H9 (cell line): ENCODE measurements at regions not wholly inside any gene's neighbourhood (a gene's known extent, or its start where the extent isn't known, plus 50 kb on each side); places are given as distances from the start of the nearest gene placed in this dataset.

Source experiments
- DNase-seq: peaks from one replicate; pipeline ENCODE4 v3.0.0-alpha.2; 2017
- H2AFZ ChIP-seq: one replicate; pipeline ENCODE4 v1.6.1; 2013; ENCODE audit warnings: mild to moderate bottlenecking, low read length, control low read depth, moderate library complexity
- H2AK5ac ChIP-seq: 2 replicates; pipeline ENCODE4 v1.6.1; 2013; ENCODE audit warnings: low read length, control low read depth, mixed read lengths; ENCODE audit not compliant: insufficient read length
- H2BK120ac ChIP-seq: one replicate; pipeline ENCODE4 v1.6.1; 2013; ENCODE audit warnings: low read depth, mild to moderate bottlenecking, low read length, control low read depth, inconsistent platforms; ENCODE audit not compliant: poor library complexity, severe bottlenecking
- H2BK12ac ChIP-seq: 2 replicates; pipeline ENCODE4 v1.6.1; 2013; ENCODE audit warnings: low read length, control low read depth, mixed read lengths, low read depth; ENCODE audit not compliant: insufficient read length
- H2BK15ac ChIP-seq: 2 replicates; pipeline ENCODE4 v1.6.1; 2013; ENCODE audit warnings: low read depth, low read length, control low read depth
- H2BK20ac ChIP-seq: one replicate; pipeline ENCODE4 v1.6.1; 2013; ENCODE audit warnings: low read depth, mild to moderate bottlenecking, low read length, control low read depth, inconsistent platforms; ENCODE audit not compliant: poor library complexity, severe bottlenecking
- H2BK5ac ChIP-seq: 2 replicates; pipeline ENCODE4 v1.6.1; 2013; ENCODE audit warnings: low read length, control low read depth, mixed read lengths; ENCODE audit not compliant: insufficient read length
- H3K14ac ChIP-seq: 2 replicates; pipeline ENCODE4 v1.6.1; 2013; ENCODE audit warnings: low read length, control low read depth; ENCODE audit not compliant: insufficient read depth
- H3K18ac ChIP-seq: 2 replicates; pipeline ENCODE4 v1.6.1; 2013; ENCODE audit warnings: low read depth, mild to moderate bottlenecking, mixed read lengths, low read length, control low read depth; ENCODE audit not compliant: insufficient read length
- H3K23ac ChIP-seq: 2 replicates; pipeline ENCODE4 v1.6.1; 2013; ENCODE audit warnings: low read length, control low read depth, mixed read lengths, low read depth; ENCODE audit not compliant: insufficient read length
- H3K23me2 ChIP-seq: 2 replicates; pipeline ENCODE4 v1.6.1; 2013; ENCODE audit warnings: low read depth, mild to moderate bottlenecking, mixed read lengths, low read length, control low read depth; ENCODE audit not compliant: insufficient read length, poor library complexity, severe bottlenecking
- H3K27ac ChIP-seq: 2 replicates; pipeline ENCODE4 v1.5.1; 2013; ENCODE audit warnings: low read length, control low read depth, mixed read lengths, low read depth; ENCODE audit not compliant: insufficient read length
- H3K27me3 ChIP-seq: 2 replicates; pipeline ENCODE4 v1.6.1; 2013; ENCODE audit warnings: low read length, control low read depth, inconsistent platforms; ENCODE audit not compliant: insufficient read depth
- H3K4ac ChIP-seq: 2 replicates; pipeline ENCODE4 v1.6.1; 2013; ENCODE audit warnings: low read depth, mild to moderate bottlenecking, control low read depth, inconsistent platforms, low read length, moderate library complexity
- H3K4me1 ChIP-seq: 2 replicates; pipeline ENCODE4 v1.6.1; 2013; ENCODE audit warnings: low read length, control low read depth, inconsistent platforms; ENCODE audit not compliant: insufficient read depth
- H3K4me2 ChIP-seq: 2 replicates; pipeline ENCODE4 v1.6.1; 2013; ENCODE audit warnings: low read length, control low read depth, mixed read lengths; ENCODE audit not compliant: insufficient read length, insufficient read depth
- H3K56ac ChIP-seq: 2 replicates; pipeline ENCODE4 v1.6.1; 2013; ENCODE audit warnings: low read depth, mild to moderate bottlenecking, mixed read lengths, low read length, control low read depth; ENCODE audit not compliant: insufficient read length
- H3K79me1 ChIP-seq: 2 replicates; pipeline ENCODE4 v1.6.1; 2013; ENCODE audit warnings: low read depth, mild to moderate bottlenecking, moderate library complexity, low read length, control low read depth, inconsistent platforms; ENCODE audit not compliant: insufficient read depth, poor library complexity, severe bottlenecking
- H3K79me2 ChIP-seq: 2 replicates; pipeline ENCODE4 v1.6.1; 2013; ENCODE audit warnings: low read length, control low read depth, inconsistent platforms; ENCODE audit not compliant: insufficient read depth
- H3K9ac ChIP-seq: 2 replicates; pipeline ENCODE4 v1.6.1; 2013; ENCODE audit warnings: low read length, control low read depth, mixed read lengths; ENCODE audit not compliant: insufficient read length; ENCODE audit errors: extremely low read depth
- H3K9me3 ChIP-seq: one replicate; pipeline ENCODE4 v1.6.1; 2013; ENCODE audit warnings: low read depth, low read length, inconsistent platforms; ENCODE audit not compliant: control insufficient read depth
- H3T11ph ChIP-seq: one replicate; pipeline ENCODE4 v1.6.1; 2013; ENCODE audit warnings: mild to moderate bottlenecking, low read length, control low read depth, inconsistent platforms
- H4K20me1 ChIP-seq: one replicate; pipeline ENCODE4 v1.6.1; 2013; ENCODE audit not compliant: control insufficient read depth, insufficient read length, insufficient read depth
- H4K5ac ChIP-seq: 2 replicates; pipeline ENCODE4 v1.6.1; 2013; ENCODE audit warnings: low read depth, mild to moderate bottlenecking, mixed read lengths, low read length, control low read depth; ENCODE audit not compliant: insufficient read length
- H4K8ac ChIP-seq: replicated peaks from 2 replicates; pipeline ENCODE4 v1.6.1; 2013; ENCODE audit warnings: low read length, control low read depth, mixed read lengths, low read depth; ENCODE audit not compliant: insufficient read length
- H4K91ac ChIP-seq: 2 replicates; pipeline ENCODE4 v1.6.1; 2013; ENCODE audit warnings: low read depth, mild to moderate bottlenecking, moderate library complexity, mixed read lengths, low read length, control low read depth; ENCODE audit not compliant: insufficient read length
- H3K27ac Mint-ChIP-seq, 3 experiments: 2 replicates in 2 of 3; 3 replicates in 1 of 3; pipeline ENCODE4 v1.8.0; 2020 to 2021; ENCODE audit warnings: mixed read lengths in 3 of 3, mild to moderate bottlenecking in 1 of 3, moderate library complexity in 1 of 3
- H3K27me3 Mint-ChIP-seq: 2 replicates; pipeline ENCODE4 v1.8.0; 2021; ENCODE audit warnings: low read depth, mild to moderate bottlenecking, moderate library complexity, mixed read lengths
- H3K36me3 Mint-ChIP-seq, 3 experiments: 2 replicates in 2 of 3; 3 replicates in 1 of 3; pipeline ENCODE4 v1.8.0; 2020 to 2021; ENCODE audit warnings: low read depth in 3 of 3, mixed read lengths in 3 of 3; ENCODE audit not compliant: insufficient read depth in 1 of 3
- H3K4me1 Mint-ChIP-seq, 2 experiments: 2 replicates each; pipeline ENCODE4 v1.8.0; 2020; ENCODE audit warnings: mixed read lengths in 2 of 2
- H3K4me3 Mint-ChIP-seq, 2 experiments: 2 replicates in 1 of 2; 3 replicates in 1 of 2; pipeline ENCODE4 v1.8.0; 2020 to 2021; ENCODE audit warnings: mild to moderate bottlenecking in 2 of 2, mixed read lengths in 2 of 2, moderate library complexity in 1 of 2
- H3K9me3 Mint-ChIP-seq, 2 experiments: 2 replicates in 1 of 2; 3 replicates in 1 of 2; pipeline ENCODE4 v1.8.0; 2020; ENCODE audit warnings: mild to moderate bottlenecking in 2 of 2, mixed read lengths in 2 of 2, moderate library complexity in 1 of 2
- CTCF ChIP-seq: fragments of 200-600 bp; sonication (generic); conservative IDR thresholded peaks from 3 replicates; pipeline ENCODE4 v1.8.0; 2021; ENCODE audit warnings: antibody characterized with exemption, mild to moderate bottlenecking
- WGBS: extraction: QIAGEN DNeasy Blood & Tissue Kit; methylation state at CpG from one replicate; pipeline ENCODE4 v1.1.7; 2013; ENCODE audit warnings: missing lambda C conversion rate, low lambda C conversion rate, mixed read lengths; ENCODE audit not compliant: insufficient read length; ENCODE audit errors: extremely low coverage; 5-methylcytosine and 5-hydroxymethylcytosine counted together

GRCh38 chr20:58565461-58566175 lies 50.4 kb upstream of the APCDD1L start:
- Histone ChIP-seq H3K4me1 (no peaks in the 10 kb centered on the region), H2BK20ac (no peak overlapping the region), H2AFZ (no peak overlapping the region), H3K27ac (no peak overlapping the region), H3K9ac (no peak overlapping the region), H3K4me2 (no peak overlapping the region), H2AK5ac (no peak overlapping the region), H4K20me1 (no peaks in the 10 kb centered on the region), H2BK15ac (no peak overlapping the region), H4K8ac (no peak overlapping the region), H3T11ph (no peak overlapping the region), H3K9me3 (no peaks in the 10 kb centered on the region), H3K4ac (no peak overlapping the region), H2BK12ac (no peak overlapping the region), H2BK5ac (no peak overlapping the region), H3K56ac (no peak overlapping the region), H3K79me2 (no peaks in the 10 kb centered on the region), H3K23me2 (no peaks in the 10 kb centered on the region), H4K91ac (no peak overlapping the region), H2BK120ac (no peak overlapping the region), H3K79me1 (no peaks in the 10 kb centered on the region), H3K18ac (no peak overlapping the region), H3K23ac (no peak overlapping the region), H4K5ac (no peak overlapping the region), H3K14ac (no peak overlapping the region), H3K27me3 (no peaks in the 10 kb centered on the region)
- H3K4me3 Mint-ChIP-seq, result no peak overlapping the region
- H3K27ac Mint-ChIP-seq, result peak overlapping the region in 1 of 3 experiments; percentile 56; a peak in 1 of 7 replicates
- H3K4me1 Mint-ChIP-seq, result peaks cover 2 to 3% of the 10 kb centered on the region in 2 experiments; a peak in 1 of 4 replicates
- WGBS, result no CpG with 5 or more reads among the region's 13 CpGs
- no peak for TF ChIP-seq CTCF
- peaks cover 4 to 9% of the 10 kb centered on the region in 2 experiments; a peak in 4 of 5 replicates for H3K9me3 Mint-ChIP-seq
- no peak for DNase-seq
- peaks cover 1% of the 10 kb centered on the region; the same call in 1 of the 2 replicates for H3K27me3 Mint-ChIP-seq
- peaks cover 0 to 6% (median 1%) of the 10 kb centered on the region in 3 experiments; a peak in 2 of 7 replicates for H3K36me3 Mint-ChIP-seq
